Hindlimb muscle (tissue), 1 donor: ENCODE measurements at regions not wholly inside any gene's neighbourhood (a gene's known extent, or its start where the extent isn't known, plus 50 kb on each side); places are given as distances from the start of the nearest gene placed in this dataset.
A peak's percentile ranks its signal among the peaks of the same experiment; 100 is the strongest.
"Not testable (repeated sequence)": the region's sequence is repeated elsewhere in the genome, so short reads cannot be mapped to it uniquely, and the experiment has no call there.

Source experiments
- DNase-seq: peaks from one replicate; pipeline ENCODE4 v3.0.0-alpha.2; 2013

- DNase-seq: no peak
These were observed 124.5 kb upstream of the KCTD7 start for GRCh38 chr7:66504131-66504530.

- no peak for DNase-seq
These were observed 123.7 kb upstream of the KCTD7 start for GRCh38 chr7:66505009-66505408.

DNA sequence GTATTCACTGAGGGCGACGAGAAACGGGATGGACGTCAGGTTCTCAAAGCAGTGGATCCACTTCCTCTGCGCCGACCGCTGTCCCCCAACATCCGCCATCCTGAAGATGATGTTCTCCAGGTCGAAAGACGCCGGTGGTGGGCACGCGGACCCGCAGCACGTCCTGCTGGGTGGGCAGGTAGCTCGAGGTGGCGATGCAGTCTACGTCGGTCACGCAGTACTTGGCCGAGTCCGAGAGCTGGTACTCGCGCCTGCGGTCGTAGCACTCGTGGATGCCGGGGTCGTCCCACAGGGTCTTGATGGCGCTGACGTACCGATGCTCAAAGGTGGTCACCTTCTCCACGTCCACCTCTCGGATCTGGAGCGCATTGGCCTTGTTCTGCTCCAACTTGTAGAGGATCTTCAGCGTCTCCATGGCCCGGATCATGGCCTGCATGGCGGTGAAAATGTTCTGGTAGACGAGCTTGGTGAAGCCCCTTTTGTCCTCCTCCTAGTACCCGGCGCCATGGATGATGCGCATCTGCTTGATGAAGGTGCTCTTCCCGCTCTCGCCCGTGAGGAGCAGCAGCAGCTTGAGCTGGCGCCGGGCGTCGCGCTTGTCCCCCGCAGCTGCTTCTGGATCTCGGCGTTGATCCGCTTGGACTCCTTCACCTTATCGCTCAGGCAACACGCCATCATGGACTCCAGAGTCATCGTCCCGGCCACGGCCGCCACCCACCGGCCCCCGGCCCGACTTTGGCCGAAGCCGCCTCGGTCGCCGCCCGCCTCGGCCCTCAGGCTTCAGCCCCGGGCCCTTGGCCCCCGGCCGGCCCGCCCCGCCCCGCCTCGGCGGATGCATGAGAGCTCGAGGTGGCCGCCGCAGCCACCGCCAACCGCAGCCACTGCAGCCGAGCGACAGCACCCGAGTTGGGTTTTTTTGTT lies 122.9 kb upstream of the KCTD7 start:
- peak; percentile 21 for DNase-seq

GRCh38 chr7:66506703-66507102 lies 122.0 kb upstream of the KCTD7 start:
- DNase-seq: not testable (repeated sequence)

GRCh38 chr7:66507764-66508296 lies 120.9 kb upstream of the KCTD7 start:
- DNase-seq: no peak

- no peak for DNase-seq
These were observed 120.2 kb upstream of the KCTD7 start for GRCh38 chr7:66508431-66508830.

DNA sequence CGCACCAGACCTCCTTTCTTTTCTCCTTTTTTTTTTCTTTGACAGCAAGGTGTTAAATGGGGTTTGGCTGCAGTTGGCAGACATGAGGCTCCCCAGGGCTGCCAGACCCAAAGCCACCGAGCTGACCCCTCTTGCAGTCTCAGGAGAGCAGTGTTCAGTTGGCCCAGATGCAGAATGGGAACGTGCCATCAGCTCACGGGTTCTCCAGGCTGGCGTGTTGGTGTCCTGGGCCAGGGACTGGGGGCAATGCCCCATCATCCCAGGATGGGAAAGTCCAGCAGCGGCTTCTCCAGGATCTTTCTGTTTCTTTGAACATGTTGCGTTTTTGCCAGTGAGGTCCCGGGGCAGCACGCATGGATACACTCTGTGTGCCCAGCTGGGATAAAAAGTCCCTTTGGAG lies 114.6 kb upstream of the KCTD7 start:
- no peak for DNase-seq

DNA sequence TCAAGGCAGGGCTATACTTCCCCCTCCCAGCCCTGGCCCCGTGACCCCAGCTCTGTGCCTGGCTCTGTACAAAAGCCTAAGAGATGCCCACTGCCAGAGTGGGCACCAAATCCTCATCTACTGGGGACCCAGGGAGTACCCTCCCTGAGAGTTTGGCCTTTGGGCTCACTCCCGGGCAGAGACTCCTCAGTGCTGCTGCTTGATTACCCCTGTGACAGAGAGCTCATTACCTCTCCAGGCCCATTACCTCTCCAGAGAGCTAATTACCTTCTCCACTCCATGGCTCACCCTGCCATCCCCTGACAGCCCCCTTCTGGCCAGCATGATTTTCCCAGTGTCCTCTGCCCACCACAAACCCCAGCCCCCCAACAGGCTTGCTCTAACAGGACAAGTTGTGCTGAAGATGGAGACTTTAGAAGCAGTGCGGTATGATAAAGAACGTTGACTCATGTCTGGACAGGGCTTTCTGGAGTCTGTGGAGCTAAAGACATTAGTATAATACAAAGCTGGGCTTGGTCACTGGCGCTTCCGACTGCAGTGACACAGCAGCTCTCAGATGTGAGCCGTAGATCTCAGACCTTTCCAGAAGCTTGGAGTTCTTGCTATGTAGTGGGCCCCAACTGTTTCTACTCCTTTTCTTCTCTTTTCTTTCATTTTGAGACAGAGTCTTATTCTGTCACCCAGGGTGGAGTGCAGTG lies 111.3 kb upstream of the KCTD7 start:
- no peak for DNase-seq

GRCh38 chr7:66518151-66518691 lies 110.5 kb upstream of the KCTD7 start:
- no peak for DNase-seq

DNA sequence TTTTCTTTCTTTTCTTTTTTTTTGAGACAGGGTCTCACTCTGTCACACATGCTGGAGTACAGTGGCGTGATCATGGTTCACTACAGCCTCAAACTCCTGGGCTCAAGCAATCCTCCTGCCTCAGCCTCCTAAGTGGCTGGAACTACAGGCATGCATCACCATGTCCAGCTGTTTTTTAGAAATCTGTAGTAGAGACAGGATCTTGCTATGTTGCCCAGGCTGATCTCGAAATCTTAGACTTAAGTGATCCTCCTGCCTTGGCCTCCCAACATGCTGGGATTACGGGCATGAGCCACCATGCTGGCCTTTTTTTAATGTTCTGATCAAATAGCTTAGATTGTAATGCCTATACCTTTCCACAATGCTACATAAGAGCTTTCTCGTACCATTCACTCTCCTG lies 107.0 kb upstream of the KCTD7 start:
- no peak for DNase-seq

GRCh38 chr7:66522518-66522917 lies 106.2 kb upstream of the KCTD7 start:
- no peak for DNase-seq

DNA sequence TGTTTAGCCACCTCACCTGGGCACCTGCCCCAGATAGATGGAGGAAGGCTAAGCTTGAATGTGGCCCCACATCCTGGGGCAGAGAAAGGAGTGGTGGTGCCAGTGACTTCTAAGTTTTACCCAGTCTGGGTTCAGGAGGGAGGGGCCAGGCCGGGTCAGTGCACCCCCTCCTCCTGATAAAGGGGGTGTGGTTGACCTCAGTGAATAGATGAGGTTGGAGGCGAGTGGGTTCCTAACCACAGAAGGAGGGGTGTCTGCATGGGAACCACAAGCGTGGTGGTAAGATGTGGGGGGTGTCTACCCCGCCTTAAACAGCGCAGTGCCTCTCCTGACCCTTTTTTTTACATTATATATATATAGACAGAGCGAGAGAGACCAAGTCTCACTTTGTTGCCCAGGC lies 105.3 kb upstream of the KCTD7 start:
- DNase-seq: no peak

GRCh38 chr7:66524738-66525137 lies 103.9 kb upstream of the KCTD7 start:
- no peak for DNase-seq

- DNase-seq: not testable (repeated sequence)
These were observed 101.9 kb upstream of the KCTD7 start for GRCh38 chr7:66526782-66527181.

DNA sequence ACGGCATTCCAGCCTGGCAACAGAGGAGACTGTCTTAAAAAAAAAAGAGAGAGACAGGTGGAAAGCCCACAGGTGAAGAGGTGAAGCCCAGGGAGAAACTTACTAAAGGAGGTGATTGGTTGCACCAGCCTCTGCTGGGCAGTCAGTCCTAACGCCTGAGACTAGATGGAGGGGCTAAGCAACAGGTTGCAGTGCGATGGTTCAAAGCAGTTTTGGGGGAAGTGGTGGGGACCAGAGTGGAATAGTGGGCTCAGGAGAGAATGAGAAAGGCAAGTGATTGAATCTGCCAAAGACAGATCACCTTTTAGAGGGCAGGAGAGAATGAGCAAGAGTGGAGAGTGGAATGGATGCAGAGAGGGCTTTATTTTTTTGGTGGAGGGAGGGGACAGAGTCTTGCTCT lies 100.0 kb upstream of the KCTD7 start:
- DNase-seq: no peak

DNA sequence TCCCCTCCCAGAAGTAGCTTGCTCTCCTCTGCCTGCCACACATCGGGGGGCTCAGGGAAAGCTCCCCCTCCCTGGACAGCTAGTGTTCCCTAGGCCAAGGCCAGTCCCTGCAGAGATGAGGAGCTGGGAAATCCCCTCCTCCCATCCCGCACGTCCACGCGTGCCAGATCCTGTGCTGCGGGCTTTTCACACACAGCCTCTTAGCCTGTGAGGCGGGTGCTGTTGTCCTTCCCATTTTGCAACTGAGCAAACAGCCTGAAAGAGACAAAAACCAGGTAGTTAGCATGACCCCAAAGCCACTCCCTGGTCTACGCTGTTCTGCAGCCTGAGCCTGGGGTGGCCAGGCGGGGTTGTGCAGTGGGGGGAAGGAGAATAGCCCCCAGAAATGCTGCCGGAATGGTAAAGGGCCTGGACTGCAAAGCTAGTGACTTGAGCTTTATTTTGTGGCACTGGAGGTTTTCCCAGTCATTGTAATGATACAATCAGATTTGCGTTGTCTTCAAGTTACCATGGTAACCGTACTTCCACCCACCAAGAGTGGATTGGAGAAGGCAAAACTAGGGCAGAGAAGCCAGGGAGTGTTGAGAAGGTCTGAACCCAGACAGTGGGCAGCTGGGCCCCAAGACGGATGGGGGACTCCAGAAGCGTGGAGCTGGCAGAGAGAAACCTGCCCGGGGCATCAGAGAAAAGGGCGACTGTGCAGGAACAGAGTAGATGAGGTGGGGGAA lies 98.6 kb upstream of the KCTD7 start:
- DNase-seq: no peak

DNA sequence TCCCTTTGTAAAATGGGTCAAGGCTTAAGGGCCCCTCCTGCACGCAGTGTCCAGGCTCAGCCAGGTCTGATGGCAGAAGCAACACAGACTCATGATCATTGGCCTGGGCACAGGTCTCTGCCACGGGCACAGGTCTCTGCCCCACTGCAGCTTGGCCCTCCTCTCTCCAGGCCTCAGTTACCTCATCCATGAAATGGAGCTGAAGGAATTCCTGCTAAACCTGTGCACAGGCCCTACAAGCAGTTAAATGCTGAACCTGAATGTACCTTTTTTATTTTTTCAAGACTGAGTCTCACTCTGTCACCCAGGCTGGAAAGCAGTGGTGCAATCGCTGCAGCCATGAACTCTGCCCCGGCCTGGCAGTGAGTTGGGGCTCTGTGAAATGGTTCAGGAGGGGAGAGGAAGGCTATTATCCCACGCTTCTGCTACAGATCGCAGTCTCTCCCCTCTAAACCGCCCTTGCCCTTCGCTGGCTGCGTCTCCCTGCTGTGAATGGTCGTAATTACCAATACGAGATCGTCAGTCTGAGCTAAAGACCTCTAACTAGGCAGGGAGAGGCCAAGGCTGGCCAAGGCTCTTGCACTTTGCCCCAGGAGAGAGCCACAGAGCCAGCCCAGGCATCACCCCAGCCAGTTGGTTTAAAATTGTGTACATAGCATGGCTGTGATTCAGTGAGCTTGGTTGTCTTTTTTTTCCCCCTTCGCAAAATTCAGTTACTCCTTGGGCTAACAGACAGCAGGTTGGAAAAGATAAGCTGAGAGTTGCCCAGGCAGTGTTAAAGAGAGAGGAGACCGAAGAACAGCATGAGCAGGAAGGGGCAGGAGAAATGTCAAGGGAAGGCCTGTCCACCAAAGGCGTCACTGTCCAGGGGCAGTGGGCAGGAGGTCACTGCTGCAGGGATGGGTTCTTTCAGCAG lies 93.0 kb upstream of the KCTD7 start:
- DNase-seq: no peak

GRCh38 chr7:66537380-66537779 lies 91.3 kb upstream of the KCTD7 start:
- DNase-seq: no peak

- no peak for DNase-seq
These were observed 90.8 kb upstream of the KCTD7 start for GRCh38 chr7:66537876-66538275.

GRCh38 chr7:66539264-66539623 lies 89.4 kb upstream of the KCTD7 start:
- DNase-seq: no peak

- no peak for DNase-seq
These were observed 88.7 kb upstream of the KCTD7 start for GRCh38 chr7:66539902-66540375.

- no peak for DNase-seq
These were observed 86.6 kb upstream of the KCTD7 start for GRCh38 chr7:66542049-66542448.
